H1 (cell line): ENCODE measurements at regions not wholly inside any gene's neighbourhood (a gene's known extent, or its start where the extent isn't known, plus 50 kb on each side); places are given as distances from the start of the nearest gene placed in this dataset.

Source experiments
- CTCF ChIA-PET: fragments of 300-600 bp; sonication (Branson Sonifier 250); formaldehyde crosslinking; loops from one replicate; lab custom pipeline; 2021; ENCODE audit not compliant: partially characterized antibody; lab: Charles Lee
- POLR2A ChIA-PET: fragments of 300-600 bp; sonication (Branson Sonifier 250); formaldehyde crosslinking; loops from one replicate; lab custom pipeline; 2021; ENCODE audit warnings: inconsistent platforms; ENCODE audit not compliant: partially characterized antibody; lab: Charles Lee
- DNase-seq, 2 experiments: peaks; one replicate each; pipeline versions ENCODE4 v3.0.0 to v3.0.0-alpha.2; 2010 to 2022; ENCODE audit warnings: low spot score in 2 of 2, low read depth in 1 of 2, mixed read lengths in 1 of 2
- FAIRE-seq: peaks from 2 replicates; lab custom pipeline; 2011; peaks lifted over from hg19 to GRCh38; lab: Jason Lieb, UNC
- H2AFZ ChIP-seq: 2 replicates; pipeline ENCODE4 v1.8.1; 2012; ENCODE audit warnings: low read length, inconsistent platforms
- H2AK5ac ChIP-seq: 2 replicates; pipeline ENCODE4 v1.6.1; 2013; ENCODE audit warnings: low read depth, low read length
- H2BK120ac ChIP-seq: replicated peaks from 2 replicates; pipeline ENCODE3; 2013; ENCODE audit warnings: low read depth, low read length, inconsistent platforms
- H2BK12ac ChIP-seq: 2 replicates; pipeline ENCODE4 v1.6.1; 2013; ENCODE audit warnings: low read depth, low read length
- H2BK15ac ChIP-seq: 2 replicates; pipeline ENCODE4 v1.6.1; 2013; ENCODE audit warnings: low read length
- H2BK20ac ChIP-seq: 2 replicates; pipeline ENCODE4 v1.6.1; 2013; ENCODE audit warnings: low read length
- H2BK5ac ChIP-seq: 2 replicates; pipeline ENCODE4 v1.6.1; 2013; ENCODE audit warnings: low read depth, low read length
- H3K14ac ChIP-seq: 2 replicates; pipeline ENCODE4 v1.6.1; 2013; ENCODE audit warnings: inconsistent platforms; ENCODE audit not compliant: insufficient read length
- H3K18ac ChIP-seq: 2 replicates; pipeline ENCODE4 v1.6.1; 2013; ENCODE audit warnings: low read length; ENCODE audit errors: extremely low read depth
- H3K23ac ChIP-seq: 2 replicates; pipeline ENCODE4 v1.6.1; 2013; ENCODE audit warnings: inconsistent platforms; ENCODE audit not compliant: insufficient read length
- H3K23me2 ChIP-seq: 2 replicates; pipeline ENCODE4 v1.6.1; 2013; ENCODE audit warnings: low read depth, low read length
- H3K27ac ChIP-seq: 2 replicates; pipeline ENCODE4 v1.6.1; 2011; ENCODE audit warnings: low read depth, low read length, inconsistent platforms
- H3K27me3 ChIP-seq, 4 experiments: replicated peaks in 1 of 4; 1 replicate in 1 of 4; 2 replicates in 3 of 4; pipeline versions ENCODE4 v1.6.1 to v1.8.1; 2011 to 2013; ENCODE audit warnings: low read length in 3 of 4, mild to moderate bottlenecking in 3 of 4, inconsistent platforms in 2 of 4, mixed read lengths in 2 of 4, moderate library complexity in 1 of 4; ENCODE audit not compliant: control insufficient read depth in 3 of 4, insufficient read depth in 3 of 4; ENCODE audit errors: extremely low read depth in 1 of 4
- H3K36me3 ChIP-seq, 4 experiments: 2 replicates each; pipeline versions ENCODE4 v1.6.1 to v1.8.1; 2011 to 2013; ENCODE audit warnings: mild to moderate bottlenecking in 4 of 4, low read length in 3 of 4, moderate library complexity in 2 of 4, control low read depth in 1 of 4, inconsistent platforms in 1 of 4; ENCODE audit not compliant: insufficient read depth in 4 of 4, control insufficient read depth in 2 of 4
- H3K4ac ChIP-seq: replicated peaks from 2 replicates; pipeline ENCODE3; 2013; ENCODE audit warnings: low read length, low read depth, mixed read lengths, inconsistent platforms; ENCODE audit not compliant: insufficient read length
- H3K4me1 ChIP-seq, 4 experiments: replicated peaks in 1 of 4; 1 replicate in 1 of 4; 2 replicates in 3 of 4; pipeline versions ENCODE4 v1.6.1 to v1.8.1; 2011 to 2013; ENCODE audit warnings: low read length in 3 of 4, inconsistent platforms in 2 of 4, mixed read lengths in 1 of 4; ENCODE audit not compliant: insufficient read depth in 4 of 4, control insufficient read depth in 3 of 4
- H3K4me2 ChIP-seq, 2 experiments: 2 replicates each; pipeline versions ENCODE4 v1.6.1 to v1.8.1; 2011 to 2013; ENCODE audit warnings: low read depth in 2 of 2, low read length in 2 of 2, control low read depth in 1 of 2, inconsistent platforms in 1 of 2, mild to moderate bottlenecking in 1 of 2; ENCODE audit not compliant: insufficient read depth in 1 of 2
- H3K4me3 ChIP-seq, 4 experiments: fragments of 200-600, 300-600 bp in 1 of 4; sonication (generic), shearing (Covaris generic), sonication (Bioruptor Twin) in 1 of 4; 2 replicates each; pipeline versions ENCODE4 v1.5.1 to v1.8.1; 2011 to 2016; ENCODE audit warnings: low read length in 4 of 4, low read depth in 3 of 4, control low read depth in 2 of 4, inconsistent platforms in 2 of 4, mild to moderate bottlenecking in 2 of 4, mixed read lengths in 1 of 4, moderate library complexity in 1 of 4; ENCODE audit not compliant: insufficient read depth in 2 of 4; ENCODE audit errors: extremely low read depth in 1 of 4
- H3K56ac ChIP-seq: replicated peaks from 2 replicates; pipeline ENCODE3; 2013; ENCODE audit warnings: low read depth, mild to moderate bottlenecking, mixed read lengths, low read length, inconsistent platforms; ENCODE audit not compliant: insufficient read length
- H3K79me1 ChIP-seq: 2 replicates; pipeline ENCODE4 v1.6.1; 2013; ENCODE audit warnings: low read depth, low read length, control low read depth
- H3K79me2 ChIP-seq, 2 experiments: 2 replicates each; pipeline versions ENCODE4 v1.6.1 to v1.8.1; 2012 to 2013; ENCODE audit warnings: low read length in 2 of 2, mild to moderate bottlenecking in 2 of 2, inconsistent platforms in 1 of 2; ENCODE audit not compliant: insufficient read depth in 2 of 2, control insufficient read depth in 1 of 2
- H3K9ac ChIP-seq, 4 experiments: replicated peaks in 1 of 4; 1 replicate in 1 of 4; 2 replicates in 3 of 4; pipeline versions ENCODE4 v1.6.1 to v1.8.1; 2011 to 2013; ENCODE audit warnings: low read depth in 3 of 4, low read length in 3 of 4, control low read depth in 2 of 4, mild to moderate bottlenecking in 2 of 4, moderate library complexity in 2 of 4, inconsistent platforms in 1 of 4; ENCODE audit errors: extremely low read depth in 1 of 4
- H3K9me3 ChIP-seq, 2 experiments: 2 replicates each; pipeline versions ENCODE4 v1.6.1 to v1.8.1; 2012 to 2013; ENCODE audit warnings: mild to moderate bottlenecking in 2 of 2, moderate library complexity in 2 of 2, control low read depth in 1 of 2, inconsistent platforms in 1 of 2, low read depth in 1 of 2, low read length in 1 of 2, mixed read lengths in 1 of 2; ENCODE audit not compliant: insufficient read depth in 2 of 2
- H4K20me1 ChIP-seq, 2 experiments: replicated peaks in 1 of 2; 2 replicates each; pipeline versions ENCODE3 to v1.8.1; 2011 to 2013; ENCODE audit warnings: inconsistent platforms in 2 of 2, low read length in 2 of 2, mild to moderate bottlenecking in 1 of 2; ENCODE audit not compliant: insufficient read depth in 2 of 2, control insufficient read depth in 1 of 2
- H4K5ac ChIP-seq: 2 replicates; pipeline ENCODE4 v1.6.1; 2013; ENCODE audit warnings: low read length, low read depth, mixed read lengths, inconsistent platforms; ENCODE audit not compliant: insufficient read length
- H4K8ac ChIP-seq: 2 replicates; pipeline ENCODE4 v1.8.0; 2013; ENCODE audit warnings: mild to moderate bottlenecking, moderate library complexity, low read length, inconsistent platforms; ENCODE audit not compliant: insufficient read depth; ENCODE audit errors: extremely low read depth
- H4K91ac ChIP-seq: replicated peaks from 2 replicates; pipeline ENCODE3; 2013; ENCODE audit warnings: low read length, mixed read lengths, inconsistent platforms; ENCODE audit not compliant: insufficient read length
- BACH1 ChIP-seq: IDR thresholded peaks from 2 replicates; pipeline ENCODE4 v1.6.1; 2012; ENCODE audit warnings: low read length, improper control_type of control experiment
- BCL11A ChIP-seq, 2 experiments: IDR thresholded peaks; one replicate each; pipeline ENCODE4 v1.6.1; 2011; ENCODE audit warnings: low read depth in 2 of 2, low read length in 2 of 2, mild to moderate bottlenecking in 2 of 2
- CHD1 ChIP-seq: IDR thresholded peaks from 2 replicates; pipeline ENCODE4 v1.6.1; 2012; ENCODE audit warnings: low read depth, low read length, improper control_type of control experiment
- GABPA ChIP-seq: IDR thresholded peaks from 2 replicates; pipeline ENCODE4 v1.6.1; 2011; ENCODE audit warnings: mild to moderate bottlenecking, low read length, moderate library complexity, borderline replicate concordance; ENCODE audit not compliant: insufficient read depth
- GTF2F1 ChIP-seq: IDR thresholded peaks from 2 replicates; pipeline ENCODE4 v1.6.1; 2012; ENCODE audit warnings: low read depth, low read length, improper control_type of control experiment, borderline replicate concordance
- JUND ChIP-seq: IDR thresholded peaks from 2 replicates; pipeline ENCODE4 v1.6.1; 2011; ENCODE audit warnings: mild to moderate bottlenecking, improper control_type of control experiment, low read length
- KDM5A ChIP-seq: fragments of 200-600 bp; IDR thresholded peaks from 2 replicates; pipeline ENCODE4 v1.7.1; 2012; ENCODE audit warnings: mild to moderate bottlenecking, low read length, inconsistent platforms, mixed read lengths
- NRF1 ChIP-seq: IDR thresholded peaks from 2 replicates; pipeline ENCODE4 v1.6.1; 2011; ENCODE audit warnings: mild to moderate bottlenecking, low read depth, low read length, improper control_type of control experiment
- PHF8 ChIP-seq: fragments of 200-600 bp; sonication (generic); conservative IDR thresholded peaks from 2 replicates; pipeline ENCODE4 v1.7.1; 2012; ENCODE audit warnings: low read depth, mild to moderate bottlenecking, inconsistent platforms, low read length, moderate library complexity
- SP4 ChIP-seq: IDR thresholded peaks from 2 replicates; pipeline ENCODE4 v1.6.1; 2012; ENCODE audit warnings: low read length, inconsistent platforms
- TBP ChIP-seq: IDR thresholded peaks from 2 replicates; pipeline ENCODE4 v1.6.1; 2011; ENCODE audit warnings: low read depth, low read length, improper control_type of control experiment
- WGBS, 2 experiments: shearing (Covaris generic) in 1 of 2; methylation state at CpG; one replicate each; pipeline versions ENCODE4 v1.1.6 to v1.1.7; 2013 to 2015; ENCODE audit warnings: low lambda C conversion rate in 2 of 2, mixed read lengths in 2 of 2, inconsistent platforms in 1 of 2, low coverage in 1 of 2, missing lambda C conversion rate in 1 of 2; ENCODE audit not compliant: insufficient replicate concordance in 2 of 2, insufficient coverage in 1 of 2, insufficient read length in 1 of 2; ENCODE audit errors: extremely low coverage in 1 of 2, missing lambda C conversion rate in 1 of 2; 5-methylcytosine and 5-hydroxymethylcytosine counted together

DNA sequence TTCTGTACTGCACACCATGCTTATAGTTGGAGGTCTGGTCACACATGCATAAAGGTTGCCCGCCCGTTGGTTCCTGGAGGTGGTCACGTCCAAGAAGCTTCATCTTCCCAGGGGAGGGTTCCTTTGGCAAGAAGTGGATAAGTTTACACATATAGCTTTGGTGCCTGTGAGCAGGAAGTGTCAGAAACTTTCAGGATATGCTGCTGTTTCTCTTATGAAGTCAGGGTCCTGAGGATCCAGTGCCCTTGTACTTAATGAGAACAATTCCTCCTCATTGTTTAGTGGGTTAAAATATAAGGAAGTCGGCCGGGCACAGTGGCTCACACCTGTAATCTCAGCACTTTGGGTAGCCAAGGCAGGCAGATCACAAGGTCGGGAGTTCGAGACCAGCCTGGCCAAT, 115.5 kb upstream of the DUSP22 start:
- Histone ChIP-seq H2BK20ac (no peak overlapping the region), H2AFZ (no peak overlapping the region), H3K4ac (no peak overlapping the region), H3K18ac (no peak overlapping the region), H3K27me3 (no peaks in the 10 kb centered on the region; a peak in 1 of 7 replicates), H3K9ac (no peak overlapping the region), H3K79me2 (no peaks in the 10 kb centered on the region), H4K8ac (no peak overlapping the region), H3K4me2 (no peak overlapping the region), H3K36me3 (no peaks in the 10 kb centered on the region), H2BK15ac (no peak overlapping the region), H3K27ac (no peak overlapping the region), H3K14ac (no peak overlapping the region), H2AK5ac (no peak overlapping the region), H4K91ac (no peak overlapping the region), H4K5ac (no peak overlapping the region), H3K4me1 (no peaks in the 10 kb centered on the region), H4K20me1 (no peaks in the 10 kb centered on the region), H3K79me1 (no peaks in the 10 kb centered on the region), H2BK5ac (no peak overlapping the region), H2BK12ac (no peak overlapping the region), H3K56ac (no peak overlapping the region), H3K23me2 (no peaks in the 10 kb centered on the region), H2BK120ac (no peak overlapping the region), H3K9me3 (peaks cover 0 to 19% of the 10 kb centered on the region in 2 experiments; a peak in 2 of 4 replicates), H3K23ac (no peak overlapping the region), H3K4me3 (no peak overlapping the region)
- ChIA-PET CTCF (no interaction called here), POLR2A (no interaction called here)
- TF ChIP-seq BCL11A (IDR thresholded peaks at IDR 0.05; ENCODE audit: low read depth in 2 of 2, low read length in 2 of 2) (no peak), KDM5A (no peak), GABPA (no peak), SP4 (no peak), PHF8 (no peak), CHD1 (no peak), GTF2F1 (no peak), NRF1 (no peak), JUND (no peak), BACH1 (no peak), TBP (no peak)
- 90% methylated on average over 7 of the region's 7 CpGs; no CpG with 5 or more reads in 1 of the 2 experiments for WGBS, 2 experiments
- no peak for FAIRE-seq
- DNase-seq = no peak
